GM12874 (cell line): ENCODE measurements at regions not wholly inside any gene's neighbourhood (a gene's known extent, or its start where the extent isn't known, plus 50 kb on each side); places are given as distances from the start of the nearest gene placed in this dataset.

Source experiments
- TF ChIP-seq, protein P1 (sequence below): IDR thresholded peaks from 2 replicates; pipeline ENCODE4 v1.5.1; 2011; ENCODE audit warnings: low read depth, mild to moderate bottlenecking, control low read depth, low read length, moderate library complexity; ENCODE audit not compliant: insufficient read depth

DNA sequence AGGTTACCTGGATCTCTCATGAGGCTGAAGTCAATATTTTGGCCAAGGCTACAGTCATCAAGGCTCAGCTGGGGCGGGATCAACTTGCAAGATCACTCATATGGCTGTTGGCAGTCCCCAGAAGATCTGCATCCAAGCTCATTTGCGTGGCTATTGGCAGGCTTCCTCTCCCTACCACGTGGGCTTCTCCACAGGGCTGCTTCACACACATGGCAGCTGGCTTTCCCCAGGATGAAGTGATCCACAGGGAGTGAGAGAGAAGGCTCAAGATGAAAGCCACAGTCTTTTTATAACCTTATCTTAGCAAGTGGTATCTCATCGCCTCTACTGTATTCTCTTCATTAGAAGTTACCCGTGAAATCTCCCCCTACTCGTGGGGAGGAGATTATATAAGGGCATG, 167.4 kb downstream of the TMEM26 start:
- TF ChIP-seq, protein P1, sequence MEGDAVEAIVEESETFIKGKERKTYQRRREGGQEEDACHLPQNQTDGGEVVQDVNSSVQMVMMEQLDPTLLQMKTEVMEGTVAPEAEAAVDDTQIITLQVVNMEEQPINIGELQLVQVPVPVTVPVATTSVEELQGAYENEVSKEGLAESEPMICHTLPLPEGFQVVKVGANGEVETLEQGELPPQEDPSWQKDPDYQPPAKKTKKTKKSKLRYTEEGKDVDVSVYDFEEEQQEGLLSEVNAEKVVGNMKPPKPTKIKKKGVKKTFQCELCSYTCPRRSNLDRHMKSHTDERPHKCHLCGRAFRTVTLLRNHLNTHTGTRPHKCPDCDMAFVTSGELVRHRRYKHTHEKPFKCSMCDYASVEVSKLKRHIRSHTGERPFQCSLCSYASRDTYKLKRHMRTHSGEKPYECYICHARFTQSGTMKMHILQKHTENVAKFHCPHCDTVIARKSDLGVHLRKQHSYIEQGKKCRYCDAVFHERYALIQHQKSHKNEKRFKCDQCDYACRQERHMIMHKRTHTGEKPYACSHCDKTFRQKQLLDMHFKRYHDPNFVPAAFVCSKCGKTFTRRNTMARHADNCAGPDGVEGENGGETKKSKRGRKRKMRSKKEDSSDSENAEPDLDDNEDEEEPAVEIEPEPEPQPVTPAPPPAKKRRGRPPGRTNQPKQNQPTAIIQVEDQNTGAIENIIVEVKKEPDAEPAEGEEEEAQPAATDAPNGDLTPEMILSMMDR, result no peak

DNA sequence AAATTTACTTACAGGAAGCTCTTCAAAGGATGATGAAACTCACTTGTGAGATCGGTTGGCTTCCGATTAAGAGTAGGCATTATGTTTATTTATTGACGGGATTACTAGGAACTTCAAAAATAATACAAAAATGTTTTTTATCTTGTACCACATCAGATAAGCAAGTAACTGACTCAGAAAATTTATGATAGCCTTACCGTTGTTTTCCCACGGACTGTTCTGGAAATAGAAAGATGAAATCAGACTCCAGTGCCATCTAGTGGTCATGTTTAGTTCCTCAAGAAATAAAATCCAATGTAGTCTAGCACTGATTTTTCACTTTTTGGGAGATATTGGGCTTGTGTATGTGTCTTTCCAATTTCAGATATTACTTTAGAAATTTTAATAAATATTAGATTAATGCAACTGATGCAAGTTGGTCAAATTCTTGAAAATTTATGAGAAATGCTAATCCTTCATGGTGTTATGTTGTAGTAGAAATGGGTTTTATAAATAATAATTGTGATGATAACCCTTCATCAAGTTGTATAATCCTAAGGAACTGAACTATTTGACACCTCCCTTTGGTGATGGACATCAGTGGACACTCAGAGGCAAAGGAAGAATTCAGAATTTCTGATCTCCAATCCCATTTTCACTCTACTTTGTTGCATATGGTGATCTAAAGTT, 168.8 kb downstream of the TMEM26 start:
- TF ChIP-seq, protein P1, result peak; percentile 48

DNA sequence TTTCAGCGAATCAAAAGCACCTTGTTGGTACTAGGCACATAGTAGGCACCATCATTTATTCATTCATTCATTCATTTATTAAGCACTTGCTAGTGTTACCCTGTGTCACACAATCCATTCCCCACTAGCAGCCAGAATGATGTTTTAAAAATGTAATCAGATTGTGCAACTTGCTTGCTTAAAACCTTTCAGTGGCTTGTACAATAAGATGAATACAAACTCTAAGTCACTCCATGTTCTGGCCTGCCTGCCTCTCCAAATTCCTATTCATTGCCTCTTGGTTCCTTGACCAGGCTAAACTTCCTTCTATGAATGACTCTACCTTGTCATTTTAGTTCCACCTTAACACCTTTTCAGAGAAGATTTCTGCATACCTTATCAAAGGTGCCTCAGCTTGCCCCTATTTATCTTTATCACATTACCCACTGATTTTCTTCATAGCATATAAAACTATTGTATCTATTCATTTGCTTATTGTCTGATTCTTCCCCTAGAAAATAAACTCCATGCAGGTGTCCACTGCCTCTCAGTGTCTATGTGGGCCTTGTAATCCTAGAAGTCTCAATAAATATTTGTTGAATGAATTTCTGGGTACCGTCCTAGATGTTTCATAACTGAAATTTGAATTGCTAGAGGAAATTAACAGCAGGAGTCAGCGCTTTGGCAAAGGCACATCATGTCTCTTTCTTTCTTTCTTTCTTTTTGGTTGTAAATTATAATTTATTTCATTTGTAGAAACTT, 169.5 kb downstream of the TMEM26 start:
- TF ChIP-seq, protein P1, result no peak

DNA sequence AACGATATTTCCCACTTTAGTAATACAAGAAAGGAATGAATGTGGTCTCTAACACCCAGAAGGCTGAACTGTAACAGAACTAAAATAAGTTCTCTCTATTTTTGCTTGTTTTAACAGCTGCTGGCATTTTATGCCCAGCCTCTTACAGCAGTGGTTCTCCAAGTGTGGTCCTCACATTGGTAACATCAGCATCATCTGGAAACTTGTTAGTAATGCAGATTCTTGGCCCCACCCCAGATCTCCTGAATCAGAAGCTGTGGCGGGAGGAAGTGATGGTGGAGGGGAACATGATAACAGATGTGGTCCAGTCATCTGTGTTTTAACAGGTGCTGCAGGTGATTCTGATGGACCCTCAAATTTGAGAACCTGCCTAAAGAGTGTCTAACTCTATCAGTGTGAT, 170.1 kb downstream of the TMEM26 start:
- TF ChIP-seq, protein P1, result no peak

DNA sequence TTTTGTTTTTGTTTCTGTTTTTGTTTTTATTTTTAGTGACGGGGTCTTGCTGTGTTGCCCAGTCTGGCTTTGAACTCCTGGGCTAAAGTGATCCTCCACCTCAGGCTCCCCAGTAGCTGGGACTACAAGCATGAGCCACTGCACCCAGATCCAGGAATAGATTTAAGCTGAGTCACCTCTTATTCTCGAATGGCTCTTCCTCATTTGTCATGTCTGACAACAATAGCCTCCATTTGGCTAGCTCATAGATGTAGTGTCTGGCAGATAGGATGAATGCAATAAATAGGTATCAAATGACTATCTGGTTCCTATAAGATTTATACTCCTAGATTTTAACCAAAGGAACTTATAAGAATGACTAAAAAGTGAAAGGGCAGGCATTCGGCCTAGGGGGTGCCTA, 172.9 kb downstream of the TMEM26 start:
- TF ChIP-seq, protein P1, result no peak

DNA sequence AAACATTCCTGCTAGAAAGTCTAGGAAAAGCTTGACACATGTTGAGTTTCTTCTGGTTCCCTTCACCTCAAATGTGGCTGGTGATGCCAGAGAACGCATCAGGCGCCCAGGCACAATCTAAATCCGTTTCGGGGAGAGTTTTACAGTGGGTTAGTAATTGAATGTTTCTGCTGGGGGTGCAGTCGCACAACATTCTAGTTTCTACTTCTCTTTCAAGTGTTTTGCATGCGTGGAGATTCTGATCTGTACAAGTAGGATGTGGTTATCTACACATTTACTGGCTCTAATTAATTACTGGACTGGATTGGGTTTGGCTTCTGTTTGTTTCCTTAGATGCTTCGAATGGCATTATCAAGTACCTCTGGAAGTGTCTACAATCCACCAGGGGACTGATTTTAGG, 173.8 kb downstream of the TMEM26 start:
- TF ChIP-seq, protein P1, result no peak

DNA sequence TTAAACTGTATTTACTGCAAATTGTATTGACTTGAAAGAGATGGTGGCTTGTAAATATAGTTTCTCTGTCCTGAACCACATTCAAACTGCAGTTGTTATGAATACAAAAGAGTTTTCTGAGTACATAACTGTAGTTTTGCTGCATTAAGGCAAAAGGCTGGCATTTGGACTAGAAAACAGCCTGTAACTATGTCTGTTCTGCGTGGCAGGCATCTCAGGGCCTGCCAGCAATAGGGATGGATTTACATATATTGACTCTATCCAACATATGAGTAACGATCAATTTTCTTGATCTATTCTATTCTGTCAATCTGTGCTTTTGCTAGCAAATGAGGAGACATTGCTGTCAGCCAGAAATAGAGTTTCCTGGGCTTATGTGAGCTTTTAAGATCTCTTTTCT, 174.6 kb downstream of the TMEM26 start:
- TF ChIP-seq, protein P1, result no peak
